B cell (primary cell): ENCODE measurements at regions not wholly inside any gene's neighbourhood (a gene's known extent, or its start where the extent isn't known, plus 50 kb on each side); places are given as distances from the start of the nearest gene placed in this dataset.

Source experiments
- ATAC-seq: fragments of 200-7000 bp; cut with Tn5 transposase; one replicate; pipeline ENCODE4 v1.10.0; 2021; ENCODE audit warnings: low read depth, mild to moderate bottlenecking, moderate number of reproducible peaks, moderate library complexity
- CTCF ChIA-PET: fragments of 350-600 bp; sonication (Branson Sonifier 250); formaldehyde crosslinking; loops from one replicate; lab custom pipeline; 2021; ENCODE audit warnings: antibody characterized with exemption, inconsistent platforms; lab: Charles Lee
- POLR2A ChIA-PET: fragments of 350-600 bp; sonication (Branson Sonifier 250); formaldehyde crosslinking; loops from one replicate; lab custom pipeline; 2021; ENCODE audit warnings: antibody characterized with exemption; lab: Charles Lee
- DNase-seq: peaks from one replicate; pipeline ENCODE4 v3.0.0; 2013
- H2AFZ ChIP-seq: 2 replicates; pipeline ENCODE4 v1.6.1; 2012; ENCODE audit warnings: mild to moderate bottlenecking, low read depth, low read length; ENCODE audit not compliant: insufficient read depth, poor library complexity, severe bottlenecking
- H3K27ac ChIP-seq, 2 donors: 1 replicate in 1 of 2; 2 replicates in 1 of 2; pipeline ENCODE4 v1.5.1; 2012 to 2013; ENCODE audit warnings: low read length in 2 of 2, mild to moderate bottlenecking in 2 of 2, moderate library complexity in 1 of 2
- H3K27me3 ChIP-seq, 4 experiments: fragments of 200-600 bp in 1 of 4; sonication (generic) in 1 of 4; replicated peaks in 1 of 4; 1 replicate in 2 of 4; 2 replicates in 2 of 4; pipeline versions ENCODE4 v1.6.1 to v1.7.0; 2013 to 2016; ENCODE audit warnings: low read length in 3 of 4, mild to moderate bottlenecking in 2 of 4, mixed read lengths in 1 of 4, moderate library complexity in 1 of 4; ENCODE audit not compliant: insufficient read depth in 4 of 4, control insufficient read depth in 3 of 4; ENCODE audit errors: control extremely low read depth in 1 of 4
- H3K36me3 ChIP-seq, 2 experiments: replicated peaks in 1 of 2; 1 replicate in 1 of 2; 2 replicates in 1 of 2; pipeline versions ENCODE4 v1.6.1 to v1.7.1; 2013; ENCODE audit warnings: low read length in 1 of 2; ENCODE audit not compliant: insufficient read depth in 2 of 2, control insufficient read depth in 1 of 2; ENCODE audit errors: control extremely low read depth in 1 of 2, extremely low read depth in 1 of 2
- H3K4me1 ChIP-seq, 2 donors: fragments of 200-600 bp in 1 of 2; sonication (generic) in 1 of 2; 1 replicate in 1 of 2; 2 replicates in 1 of 2; pipeline versions ENCODE4 v1.5.1 to v1.6.1; 2013 to 2017; ENCODE audit warnings: low read length in 2 of 2; ENCODE audit not compliant: control insufficient read depth in 2 of 2, insufficient read depth in 2 of 2
- H3K4me2 ChIP-seq: replicated peaks from 2 replicates; pipeline ENCODE3; 2012; ENCODE audit warnings: mild to moderate bottlenecking, low read depth, low read length; ENCODE audit not compliant: poor library complexity, severe bottlenecking
- H3K4me3 ChIP-seq, 5 experiments: fragments of 200-600 bp in 1 of 5; sonication (generic) in 1 of 5; 1 replicate in 3 of 5; 2 replicates in 2 of 5; pipeline versions ENCODE4 v1.5.1 to v1.7.0; 2011 to 2016; ENCODE audit warnings: low read length in 4 of 5, mild to moderate bottlenecking in 4 of 5, low read depth in 2 of 5, control low read depth in 1 of 5, moderate library complexity in 1 of 5; ENCODE audit not compliant: insufficient read depth in 1 of 5; ENCODE audit errors: control extremely low read depth in 1 of 5, extremely low read depth in 1 of 5
- H3K79me2 ChIP-seq: fragments of 200-600 bp; sonication (generic); one replicate; pipeline ENCODE4 v1.6.0; 2016; ENCODE audit warnings: low read length; ENCODE audit not compliant: control insufficient read depth, insufficient read depth
- H3K9ac ChIP-seq: fragments of 200-600 bp; sonication (generic); 2 replicates; pipeline ENCODE4 v1.6.1; 2017; ENCODE audit warnings: mild to moderate bottlenecking, low read length, moderate library complexity
- H3K9me3 ChIP-seq, 3 donors: one replicate each; pipeline versions ENCODE4 v1.6.1 to v1.7.1; 2013; ENCODE audit warnings: low read length in 2 of 3; ENCODE audit not compliant: control insufficient read depth in 2 of 3, insufficient read depth in 1 of 3; ENCODE audit errors: control extremely low read depth in 1 of 3
- H4K20me1 ChIP-seq: 2 replicates; pipeline ENCODE4 v1.6.0; 2012; ENCODE audit warnings: mild to moderate bottlenecking, low read length; ENCODE audit not compliant: insufficient read depth, control insufficient read depth, poor library complexity, severe bottlenecking
- H3K27ac Mint-ChIP-seq: one replicate; pipeline ENCODE4 v1.8.0; 2021; ENCODE audit warnings: mixed read lengths
- H3K27me3 Mint-ChIP-seq: one replicate; pipeline ENCODE4 v1.8.0; 2021; ENCODE audit warnings: mixed read lengths
- H3K4me1 Mint-ChIP-seq: one replicate; pipeline ENCODE4 v1.8.0; 2021; ENCODE audit warnings: mixed read lengths
- H3K4me3 Mint-ChIP-seq: one replicate; pipeline ENCODE4 v1.8.0; 2021; ENCODE audit warnings: mixed read lengths
- H3K9me3 Mint-ChIP-seq: one replicate; pipeline ENCODE4 v1.8.0; 2022; ENCODE audit warnings: mixed read lengths; ENCODE audit not compliant: insufficient read depth
- CTCF ChIP-seq: fragments of 200-600 bp; IDR thresholded peaks from one replicate; pipeline ENCODE4 v1.8.0; 2022; ENCODE audit warnings: antibody characterized with exemption, mild to moderate bottlenecking
- EZH2 ChIP-seq: IDR thresholded peaks from 2 replicates; pipeline ENCODE4 v1.6.1; 2012; ENCODE audit warnings: borderline replicate concordance, low read depth, mild to moderate bottlenecking, moderate library complexity, low read length; ENCODE audit not compliant: insufficient read depth, poor library complexity, severe bottlenecking
- WGBS: methylation state at CpG from one replicate; pipeline ENCODE4 v1.1.5; 2013; ENCODE audit warnings: missing lambda C conversion rate; ENCODE audit not compliant: insufficient coverage; 5-methylcytosine and 5-hydroxymethylcytosine counted together
- intact Hi-C: fragments of 100-400 bp; cut with micrococcal nuclease; formaldehyde crosslinking; loops from one replicate; pipeline ENCODE4 v1.10.0; 2022

- no peak overlapping the region for H3K4me3 Mint-ChIP-seq
- no peaks in the 10 kb centered on the region for H3K4me1 ChIP-seq
- H3K36me3 ChIP-seq = no peaks in the 10 kb centered on the region
- 88% methylated on average over 5 of the region's 6 CpGs for WGBS
- TF ChIP-seq CTCF (no peak), EZH2 (no peak)
- POLR2A ChIA-PET = no interaction called here
- CTCF ChIA-PET = no interaction called here
- peaks cover 4% of the 10 kb centered on the region for H3K9me3 Mint-ChIP-seq
- no peaks in the 10 kb centered on the region for H3K9me3 ChIP-seq
- no peaks in the 10 kb centered on the region for H3K79me2 ChIP-seq
- H3K9ac ChIP-seq = no peak overlapping the region
- H3K4me1 Mint-ChIP-seq = no peaks in the 10 kb centered on the region
- no peak overlapping the region for H3K27ac ChIP-seq
- peaks cover 0 to 4% (median 3%) of the 10 kb centered on the region in 4 experiments for H3K27me3 ChIP-seq
- no peak overlapping the region for H2AFZ ChIP-seq
- peaks cover 41% of the 10 kb centered on the region for H3K27me3 Mint-ChIP-seq
- no peak overlapping the region for H3K27ac Mint-ChIP-seq
- intact Hi-C loops = no loop called here
- ATAC-seq (no peak), DNase-seq (no peak)
- no peak overlapping the region for H3K4me3 ChIP-seq
- no peaks in the 10 kb centered on the region for H4K20me1 ChIP-seq
- H3K4me2 ChIP-seq = no peak overlapping the region
Observed at GRCh38 chr2:45093663-45094062, 84.4 kb upstream of the SIX2 start.

- Histone ChIP-seq H3K27me3 (peaks cover 0 to 4% (median 3%) of the 10 kb centered on the region in 4 experiments), H3K79me2 (no peaks in the 10 kb centered on the region), H3K4me3 (no peak overlapping the region), H4K20me1 (no peaks in the 10 kb centered on the region), H3K9ac (no peak overlapping the region), H3K9me3 (no peaks in the 10 kb centered on the region), H3K4me2 (no peak overlapping the region), H2AFZ (no peak overlapping the region), H3K36me3 (no peaks in the 10 kb centered on the region), H3K27ac (no peak overlapping the region), H3K4me1 (no peaks in the 10 kb centered on the region)
- ChIA-PET POLR2A (no interaction called here), CTCF (no interaction called here)
- peaks cover 4% of the 10 kb centered on the region for H3K9me3 Mint-ChIP-seq
- 100% methylated on average over 1 of the region's 5 CpGs for WGBS
- no peak for DNase-seq
- no peaks in the 10 kb centered on the region for H3K4me1 Mint-ChIP-seq
- TF ChIP-seq CTCF (no peak), EZH2 (no peak)
- H3K4me3 Mint-ChIP-seq = no peak overlapping the region
- H3K27me3 Mint-ChIP-seq = peaks cover 40% of the 10 kb centered on the region
- ATAC-seq = no peak
- H3K27ac Mint-ChIP-seq = no peak overlapping the region
- intact Hi-C loops = no loop called here
Observed at GRCh38 chr2:45093181-45093580, 83.9 kb upstream of the SIX2 start.
